ENCODE measurements at regions not wholly inside any gene's neighbourhood (a gene's known extent, or its start where the extent isn't known, plus 50 kb on each side); places are given as distances from the start of the nearest gene placed in this dataset.

DNA sequence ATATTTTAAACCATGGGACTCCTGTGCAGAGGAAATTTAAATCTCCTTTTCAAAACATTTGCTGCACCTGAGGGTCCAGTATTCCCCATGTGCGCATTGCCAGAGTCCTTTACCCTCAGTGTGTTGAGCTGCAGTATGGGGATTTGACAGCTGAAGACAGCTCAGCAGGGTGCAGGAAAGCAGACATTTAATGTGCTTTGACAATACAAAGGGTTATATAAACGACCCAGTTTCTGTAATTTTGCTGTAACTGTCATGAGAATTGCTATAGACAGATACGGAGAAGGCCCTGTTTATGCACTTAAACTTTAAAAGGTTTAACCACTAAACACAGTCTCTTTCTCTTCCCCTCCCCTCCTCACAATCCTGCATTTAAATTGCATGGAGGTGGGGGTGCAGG lies 393.4 kb downstream of the MID1IP1 start:
- TF ChIP-seq YY1 (tag by site-specific recombination; IDR thresholded peaks at IDR 0.05) (no peak), ZNF366 (tag by site-specific recombination; conservative IDR thresholded peaks at IDR 0.05) (no peak), ZNF555 (tag by site-specific recombination; conservative IDR thresholded peaks at IDR 0.05) (no peak), ATF2 (tag by site-specific recombination; IDR thresholded peaks at IDR 0.05; ENCODE audit: low read depth) (no peak), ZNF24 (tag by site-specific recombination; IDR thresholded peaks at IDR 0.05) (no peak), ZNF274 (IDR thresholded peaks at IDR 0.05; ENCODE audit: low read length) (no peak), ZNF274 (tag by site-specific recombination; IDR thresholded peaks at IDR 0.05; ENCODE audit: borderline replicate concordance) (no peak)
- TF ChIP-seq, protein P1, sequence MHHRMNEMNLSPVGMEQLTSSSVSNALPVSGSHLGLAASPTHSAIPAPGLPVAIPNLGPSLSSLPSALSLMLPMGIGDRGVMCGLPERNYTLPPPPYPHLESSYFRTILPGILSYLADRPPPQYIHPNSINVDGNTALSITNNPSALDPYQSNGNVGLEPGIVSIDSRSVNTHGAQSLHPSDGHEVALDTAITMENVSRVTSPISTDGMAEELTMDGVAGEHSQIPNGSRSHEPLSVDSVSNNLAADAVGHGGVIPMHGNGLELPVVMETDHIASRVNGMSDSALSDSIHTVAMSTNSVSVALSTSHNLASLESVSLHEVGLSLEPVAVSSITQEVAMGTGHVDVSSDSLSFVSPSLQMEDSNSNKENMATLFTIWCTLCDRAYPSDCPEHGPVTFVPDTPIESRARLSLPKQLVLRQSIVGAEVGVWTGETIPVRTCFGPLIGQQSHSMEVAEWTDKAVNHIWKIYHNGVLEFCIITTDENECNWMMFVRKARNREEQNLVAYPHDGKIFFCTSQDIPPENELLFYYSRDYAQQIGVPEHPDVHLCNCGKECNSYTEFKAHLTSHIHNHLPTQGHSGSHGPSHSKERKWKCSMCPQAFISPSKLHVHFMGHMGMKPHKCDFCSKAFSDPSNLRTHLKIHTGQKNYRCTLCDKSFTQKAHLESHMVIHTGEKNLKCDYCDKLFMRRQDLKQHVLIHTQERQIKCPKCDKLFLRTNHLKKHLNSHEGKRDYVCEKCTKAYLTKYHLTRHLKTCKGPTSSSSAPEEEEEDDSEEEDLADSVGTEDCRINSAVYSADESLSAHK (tag by site-specific recombination; IDR thresholded peaks at IDR 0.05): no peak
- TF ChIP-seq, protein P2, sequence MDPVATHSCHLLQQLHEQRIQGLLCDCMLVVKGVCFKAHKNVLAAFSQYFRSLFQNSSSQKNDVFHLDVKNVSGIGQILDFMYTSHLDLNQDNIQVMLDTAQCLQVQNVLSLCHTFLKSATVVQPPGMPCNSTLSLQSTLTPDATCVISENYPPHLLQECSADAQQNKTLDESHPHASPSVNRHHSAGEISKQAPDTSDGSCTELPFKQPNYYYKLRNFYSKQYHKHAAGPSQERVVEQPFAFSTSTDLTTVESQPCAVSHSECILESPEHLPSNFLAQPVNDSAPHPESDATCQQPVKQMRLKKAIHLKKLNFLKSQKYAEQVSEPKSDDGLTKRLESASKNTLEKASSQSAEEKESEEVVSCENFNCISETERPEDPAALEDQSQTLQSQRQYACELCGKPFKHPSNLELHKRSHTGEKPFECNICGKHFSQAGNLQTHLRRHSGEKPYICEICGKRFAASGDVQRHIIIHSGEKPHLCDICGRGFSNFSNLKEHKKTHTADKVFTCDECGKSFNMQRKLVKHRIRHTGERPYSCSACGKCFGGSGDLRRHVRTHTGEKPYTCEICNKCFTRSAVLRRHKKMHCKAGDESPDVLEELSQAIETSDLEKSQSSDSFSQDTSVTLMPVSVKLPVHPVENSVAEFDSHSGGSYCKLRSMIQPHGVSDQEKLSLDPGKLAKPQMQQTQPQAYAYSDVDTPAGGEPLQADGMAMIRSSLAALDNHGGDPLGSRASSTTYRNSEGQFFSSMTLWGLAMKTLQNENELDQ (tag by site-specific recombination; IDR thresholded peaks at IDR 0.05; ENCODE audit: low read depth): no peak
- TF ChIP-seq, protein P3, sequence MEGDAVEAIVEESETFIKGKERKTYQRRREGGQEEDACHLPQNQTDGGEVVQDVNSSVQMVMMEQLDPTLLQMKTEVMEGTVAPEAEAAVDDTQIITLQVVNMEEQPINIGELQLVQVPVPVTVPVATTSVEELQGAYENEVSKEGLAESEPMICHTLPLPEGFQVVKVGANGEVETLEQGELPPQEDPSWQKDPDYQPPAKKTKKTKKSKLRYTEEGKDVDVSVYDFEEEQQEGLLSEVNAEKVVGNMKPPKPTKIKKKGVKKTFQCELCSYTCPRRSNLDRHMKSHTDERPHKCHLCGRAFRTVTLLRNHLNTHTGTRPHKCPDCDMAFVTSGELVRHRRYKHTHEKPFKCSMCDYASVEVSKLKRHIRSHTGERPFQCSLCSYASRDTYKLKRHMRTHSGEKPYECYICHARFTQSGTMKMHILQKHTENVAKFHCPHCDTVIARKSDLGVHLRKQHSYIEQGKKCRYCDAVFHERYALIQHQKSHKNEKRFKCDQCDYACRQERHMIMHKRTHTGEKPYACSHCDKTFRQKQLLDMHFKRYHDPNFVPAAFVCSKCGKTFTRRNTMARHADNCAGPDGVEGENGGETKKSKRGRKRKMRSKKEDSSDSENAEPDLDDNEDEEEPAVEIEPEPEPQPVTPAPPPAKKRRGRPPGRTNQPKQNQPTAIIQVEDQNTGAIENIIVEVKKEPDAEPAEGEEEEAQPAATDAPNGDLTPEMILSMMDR (tag by site-specific recombination; IDR thresholded peaks at IDR 0.05): no peak

Measured in HEK293 (cell line).